ENCODE measurements at regions not wholly inside any gene's neighbourhood (a gene's known extent, or its start where the extent isn't known, plus 50 kb on each side); places are given as distances from the start of the nearest gene placed in this dataset.

GRCh38 chr10:4733843-4734224 lies 92.2 kb upstream of the AKR1E2 start:
- no peak for TF ChIP-seq CTCF (IDR thresholded peaks at IDR 0.05; ENCODE audit: insufficient read depth, low read depth, low read length)
- Histone ChIP-seq H3K27me3 (ENCODE audit: control insufficient read depth, insufficient read depth, low read length) (no peaks in the 10 kb centered on the region), H3K36me3 (ENCODE audit: control insufficient read depth, insufficient read depth, low read length) (no peaks in the 10 kb centered on the region), H3K4me3 (ENCODE audit: low read depth, low read length) (no peak overlapping the region)
- POLR2A ChIA-PET = no interaction called here
- CTCF ChIA-PET = interaction anchor here (0.7 kb wide), 1 partner anchor 490 kb away, joined by 3 read pairs; no protein-coding TSS in a partner anchor
- DNase-seq (ENCODE audit: low read depth) = no peak

DNA sequence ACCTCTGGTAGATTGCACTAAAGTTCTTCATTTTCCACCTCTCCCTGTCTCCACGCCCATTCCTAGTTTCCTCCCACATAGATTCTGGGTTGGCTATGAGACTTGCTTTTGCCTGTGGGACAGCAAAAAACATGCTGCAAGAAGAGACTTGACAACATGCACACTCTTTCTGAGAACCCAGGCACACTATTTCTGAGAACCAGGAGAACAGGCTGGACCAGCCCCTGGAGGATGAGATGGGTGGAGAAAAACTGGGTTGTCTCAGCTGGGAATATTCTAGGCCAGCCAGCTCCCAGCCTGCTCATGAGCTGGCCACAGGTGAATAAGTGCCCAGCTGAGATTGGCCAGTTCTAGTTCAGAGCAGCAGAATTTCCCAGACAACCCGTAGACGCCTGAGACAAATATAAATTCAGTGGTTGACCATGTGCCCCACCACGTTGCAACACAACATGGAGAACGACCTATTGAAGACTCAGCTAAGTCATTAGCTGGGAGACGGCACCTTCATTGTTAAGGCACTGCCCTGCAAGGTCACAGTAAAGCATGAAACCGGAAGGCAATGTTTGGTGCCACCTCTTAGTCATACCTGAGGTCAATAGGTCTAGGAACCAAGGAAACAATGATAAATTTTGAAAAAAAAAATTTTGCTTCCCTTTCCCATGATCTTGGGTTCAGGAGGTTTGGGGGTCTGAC lies 92.7 kb upstream of the AKR1E2 start:
- no peak for TF ChIP-seq CTCF (IDR thresholded peaks at IDR 0.05; ENCODE audit: insufficient read depth, low read depth, low read length)
- H3K4me3 ChIP-seq (ENCODE audit: low read depth, low read length) = no peak overlapping the region
- no peaks in the 10 kb centered on the region for H3K27me3 ChIP-seq (ENCODE audit: control insufficient read depth, insufficient read depth, low read length)
- ChIA-PET CTCF (no interaction called here), POLR2A (no interaction called here)
- no peaks in the 10 kb centered on the region for H3K36me3 ChIP-seq (ENCODE audit: control insufficient read depth, insufficient read depth, low read length)
- no peak for DNase-seq (ENCODE audit: low read depth)

GRCh38 chr10:4730998-4731397 lies 95.0 kb upstream of the AKR1E2 start:
- ChIA-PET POLR2A (no interaction called here), CTCF (interaction anchor here (0.8 kb wide), 1 partner anchor 20 kb away, joined by 3 read pairs; no protein-coding TSS in a partner anchor)
- H3K27me3 ChIP-seq (ENCODE audit: control insufficient read depth, insufficient read depth, low read length) = no peaks in the 10 kb centered on the region
- no peaks in the 10 kb centered on the region for H3K36me3 ChIP-seq (ENCODE audit: control insufficient read depth, insufficient read depth, low read length)
- no peak for DNase-seq (ENCODE audit: low read depth)
- TF ChIP-seq CTCF (IDR thresholded peaks at IDR 0.05; ENCODE audit: insufficient read depth, low read depth, low read length) = no peak
- no peak overlapping the region for H3K4me3 ChIP-seq (ENCODE audit: low read depth, low read length)

- no peaks in the 10 kb centered on the region for H3K36me3 ChIP-seq (ENCODE audit: control insufficient read depth, insufficient read depth, low read length)
- H3K4me3 ChIP-seq (ENCODE audit: low read depth, low read length) = no peak overlapping the region
- no peaks in the 10 kb centered on the region for H3K27me3 ChIP-seq (ENCODE audit: control insufficient read depth, insufficient read depth, low read length)
- ChIA-PET POLR2A (no interaction called here), CTCF (interaction anchor here (1.1 kb wide), 1 partner anchor 21 kb away, joined by 4 read pairs; no protein-coding TSS in a partner anchor)
- peak; percentile 78 for DNase-seq (ENCODE audit: low read depth)
- no peak for TF ChIP-seq CTCF (IDR thresholded peaks at IDR 0.05; ENCODE audit: insufficient read depth, low read depth, low read length)
Observed at GRCh38 chr10:4725917-4726606, 99.9 kb upstream of the AKR1E2 start.

DNA sequence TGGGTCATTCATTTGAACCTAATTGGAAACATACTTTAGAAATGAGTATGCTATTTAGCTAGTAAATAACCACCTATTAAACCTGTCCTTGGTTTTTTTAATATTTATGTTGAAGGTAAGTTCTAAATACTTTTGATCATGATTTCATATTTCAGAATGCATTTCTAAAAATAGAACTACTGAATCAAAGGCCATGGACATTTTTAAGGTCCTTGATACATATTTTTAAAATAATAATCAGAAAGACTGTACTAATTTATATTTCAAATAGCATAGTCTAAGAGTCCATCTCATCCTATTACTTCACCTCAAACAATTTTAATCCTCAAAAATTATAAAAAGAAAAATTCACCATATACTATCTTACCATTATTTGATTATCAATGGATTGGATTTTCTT lies 102.1 kb upstream of the AKR1E2 start:
- no peak for TF ChIP-seq CTCF (IDR thresholded peaks at IDR 0.05; ENCODE audit: insufficient read depth, low read depth, low read length)
- H3K27me3 ChIP-seq (ENCODE audit: control insufficient read depth, insufficient read depth, low read length) = no peaks in the 10 kb centered on the region
- POLR2A ChIA-PET = no interaction called here
- H3K4me3 ChIP-seq (ENCODE audit: low read depth, low read length) = no peak overlapping the region
- H3K36me3 ChIP-seq (ENCODE audit: control insufficient read depth, insufficient read depth, low read length) = no peaks in the 10 kb centered on the region
- CTCF ChIA-PET = no interaction called here
- DNase-seq (ENCODE audit: low read depth) = no peak
